H1 (cell line): ENCODE measurements at regions not wholly inside any gene's neighbourhood (a gene's known extent, or its start where the extent isn't known, plus 50 kb on each side); places are given as distances from the start of the nearest gene placed in this dataset.

Source experiments
- CTCF ChIA-PET: fragments of 300-600 bp; sonication (Branson Sonifier 250); formaldehyde crosslinking; loops from one replicate; lab custom pipeline; 2021; ENCODE audit not compliant: partially characterized antibody; lab: Charles Lee
- POLR2A ChIA-PET: fragments of 300-600 bp; sonication (Branson Sonifier 250); formaldehyde crosslinking; loops from one replicate; lab custom pipeline; 2021; ENCODE audit warnings: inconsistent platforms; ENCODE audit not compliant: partially characterized antibody; lab: Charles Lee
- DNase-seq, 2 experiments: peaks; one replicate each; pipeline versions ENCODE4 v3.0.0 to v3.0.0-alpha.2; 2010 to 2022; ENCODE audit warnings: low spot score in 2 of 2, low read depth in 1 of 2, mixed read lengths in 1 of 2
- FAIRE-seq: peaks from 2 replicates; lab custom pipeline; 2011; peaks lifted over from hg19 to GRCh38; lab: Jason Lieb, UNC
- H2AFZ ChIP-seq: 2 replicates; pipeline ENCODE4 v1.8.1; 2012; ENCODE audit warnings: low read length, inconsistent platforms
- H2AK5ac ChIP-seq: 2 replicates; pipeline ENCODE4 v1.6.1; 2013; ENCODE audit warnings: low read depth, low read length
- H2BK120ac ChIP-seq: replicated peaks from 2 replicates; pipeline ENCODE3; 2013; ENCODE audit warnings: low read depth, low read length, inconsistent platforms
- H2BK12ac ChIP-seq: 2 replicates; pipeline ENCODE4 v1.6.1; 2013; ENCODE audit warnings: low read depth, low read length
- H2BK15ac ChIP-seq: 2 replicates; pipeline ENCODE4 v1.6.1; 2013; ENCODE audit warnings: low read length
- H2BK20ac ChIP-seq: 2 replicates; pipeline ENCODE4 v1.6.1; 2013; ENCODE audit warnings: low read length
- H2BK5ac ChIP-seq: 2 replicates; pipeline ENCODE4 v1.6.1; 2013; ENCODE audit warnings: low read depth, low read length
- H3K14ac ChIP-seq: 2 replicates; pipeline ENCODE4 v1.6.1; 2013; ENCODE audit warnings: inconsistent platforms; ENCODE audit not compliant: insufficient read length
- H3K18ac ChIP-seq: 2 replicates; pipeline ENCODE4 v1.6.1; 2013; ENCODE audit warnings: low read length; ENCODE audit errors: extremely low read depth
- H3K23ac ChIP-seq: 2 replicates; pipeline ENCODE4 v1.6.1; 2013; ENCODE audit warnings: inconsistent platforms; ENCODE audit not compliant: insufficient read length
- H3K23me2 ChIP-seq: 2 replicates; pipeline ENCODE4 v1.6.1; 2013; ENCODE audit warnings: low read depth, low read length
- H3K27ac ChIP-seq: 2 replicates; pipeline ENCODE4 v1.6.1; 2011; ENCODE audit warnings: low read depth, low read length, inconsistent platforms
- H3K27me3 ChIP-seq, 4 experiments: replicated peaks in 1 of 4; 1 replicate in 1 of 4; 2 replicates in 3 of 4; pipeline versions ENCODE4 v1.6.1 to v1.8.1; 2011 to 2013; ENCODE audit warnings: low read length in 3 of 4, mild to moderate bottlenecking in 3 of 4, inconsistent platforms in 2 of 4, mixed read lengths in 2 of 4, moderate library complexity in 1 of 4; ENCODE audit not compliant: control insufficient read depth in 3 of 4, insufficient read depth in 3 of 4; ENCODE audit errors: extremely low read depth in 1 of 4
- H3K36me3 ChIP-seq, 4 experiments: 2 replicates each; pipeline versions ENCODE4 v1.6.1 to v1.8.1; 2011 to 2013; ENCODE audit warnings: mild to moderate bottlenecking in 4 of 4, low read length in 3 of 4, moderate library complexity in 2 of 4, control low read depth in 1 of 4, inconsistent platforms in 1 of 4; ENCODE audit not compliant: insufficient read depth in 4 of 4, control insufficient read depth in 2 of 4
- H3K4ac ChIP-seq: replicated peaks from 2 replicates; pipeline ENCODE3; 2013; ENCODE audit warnings: low read length, low read depth, mixed read lengths, inconsistent platforms; ENCODE audit not compliant: insufficient read length
- H3K4me1 ChIP-seq, 4 experiments: replicated peaks in 1 of 4; 1 replicate in 1 of 4; 2 replicates in 3 of 4; pipeline versions ENCODE4 v1.6.1 to v1.8.1; 2011 to 2013; ENCODE audit warnings: low read length in 3 of 4, inconsistent platforms in 2 of 4, mixed read lengths in 1 of 4; ENCODE audit not compliant: insufficient read depth in 4 of 4, control insufficient read depth in 3 of 4
- H3K4me2 ChIP-seq, 2 experiments: 2 replicates each; pipeline versions ENCODE4 v1.6.1 to v1.8.1; 2011 to 2013; ENCODE audit warnings: low read depth in 2 of 2, low read length in 2 of 2, control low read depth in 1 of 2, inconsistent platforms in 1 of 2, mild to moderate bottlenecking in 1 of 2; ENCODE audit not compliant: insufficient read depth in 1 of 2
- H3K4me3 ChIP-seq, 4 experiments: fragments of 200-600, 300-600 bp in 1 of 4; sonication (generic), shearing (Covaris generic), sonication (Bioruptor Twin) in 1 of 4; 2 replicates each; pipeline versions ENCODE4 v1.5.1 to v1.8.1; 2011 to 2016; ENCODE audit warnings: low read length in 4 of 4, low read depth in 3 of 4, control low read depth in 2 of 4, inconsistent platforms in 2 of 4, mild to moderate bottlenecking in 2 of 4, mixed read lengths in 1 of 4, moderate library complexity in 1 of 4; ENCODE audit not compliant: insufficient read depth in 2 of 4; ENCODE audit errors: extremely low read depth in 1 of 4
- H3K56ac ChIP-seq: replicated peaks from 2 replicates; pipeline ENCODE3; 2013; ENCODE audit warnings: low read depth, mild to moderate bottlenecking, mixed read lengths, low read length, inconsistent platforms; ENCODE audit not compliant: insufficient read length
- H3K79me1 ChIP-seq: 2 replicates; pipeline ENCODE4 v1.6.1; 2013; ENCODE audit warnings: low read depth, low read length, control low read depth
- H3K79me2 ChIP-seq, 2 experiments: 2 replicates each; pipeline versions ENCODE4 v1.6.1 to v1.8.1; 2012 to 2013; ENCODE audit warnings: low read length in 2 of 2, mild to moderate bottlenecking in 2 of 2, inconsistent platforms in 1 of 2; ENCODE audit not compliant: insufficient read depth in 2 of 2, control insufficient read depth in 1 of 2
- H3K9ac ChIP-seq, 4 experiments: replicated peaks in 1 of 4; 1 replicate in 1 of 4; 2 replicates in 3 of 4; pipeline versions ENCODE4 v1.6.1 to v1.8.1; 2011 to 2013; ENCODE audit warnings: low read depth in 3 of 4, low read length in 3 of 4, control low read depth in 2 of 4, mild to moderate bottlenecking in 2 of 4, moderate library complexity in 2 of 4, inconsistent platforms in 1 of 4; ENCODE audit errors: extremely low read depth in 1 of 4
- H3K9me3 ChIP-seq, 2 experiments: 2 replicates each; pipeline versions ENCODE4 v1.6.1 to v1.8.1; 2012 to 2013; ENCODE audit warnings: mild to moderate bottlenecking in 2 of 2, moderate library complexity in 2 of 2, control low read depth in 1 of 2, inconsistent platforms in 1 of 2, low read depth in 1 of 2, low read length in 1 of 2, mixed read lengths in 1 of 2; ENCODE audit not compliant: insufficient read depth in 2 of 2
- H4K20me1 ChIP-seq, 2 experiments: replicated peaks in 1 of 2; 2 replicates each; pipeline versions ENCODE3 to v1.8.1; 2011 to 2013; ENCODE audit warnings: inconsistent platforms in 2 of 2, low read length in 2 of 2, mild to moderate bottlenecking in 1 of 2; ENCODE audit not compliant: insufficient read depth in 2 of 2, control insufficient read depth in 1 of 2
- H4K5ac ChIP-seq: 2 replicates; pipeline ENCODE4 v1.6.1; 2013; ENCODE audit warnings: low read length, low read depth, mixed read lengths, inconsistent platforms; ENCODE audit not compliant: insufficient read length
- H4K8ac ChIP-seq: 2 replicates; pipeline ENCODE4 v1.8.0; 2013; ENCODE audit warnings: mild to moderate bottlenecking, moderate library complexity, low read length, inconsistent platforms; ENCODE audit not compliant: insufficient read depth; ENCODE audit errors: extremely low read depth
- H4K91ac ChIP-seq: replicated peaks from 2 replicates; pipeline ENCODE3; 2013; ENCODE audit warnings: low read length, mixed read lengths, inconsistent platforms; ENCODE audit not compliant: insufficient read length
- ASH2L ChIP-seq: fragments of 200-600, 300-600 bp; sonication (generic); IDR thresholded peaks from one replicate; pipeline ENCODE4 v1.7.1; 2017; ENCODE audit warnings: low read length
- CEBPB ChIP-seq: IDR thresholded peaks from 2 replicates; pipeline ENCODE4 v1.6.1; 2012; ENCODE audit warnings: low read depth, low read length
- CHD2 ChIP-seq: IDR thresholded peaks from 2 replicates; pipeline ENCODE4 v1.6.1; 2012; ENCODE audit warnings: low read length, improper control_type of control experiment
- HDAC6 ChIP-seq: IDR thresholded peaks from one replicate; pipeline ENCODE4 v1.7.1; 2012; ENCODE audit warnings: low read depth, mild to moderate bottlenecking, inconsistent platforms, low read length, moderate library complexity
- JUN ChIP-seq: IDR thresholded peaks from 2 replicates; pipeline ENCODE4 v1.6.1; 2011; ENCODE audit warnings: low read depth, mild to moderate bottlenecking, improper control_type of control experiment, low read length
- JUND ChIP-seq: IDR thresholded peaks from 2 replicates; pipeline ENCODE4 v1.6.1; 2011; ENCODE audit warnings: mild to moderate bottlenecking, improper control_type of control experiment, low read length
- KDM1A ChIP-seq: fragments of 200-600, 300-600 bp; sonication (generic); IDR thresholded peaks from 2 replicates; pipeline ENCODE4 v1.7.1; 2016; ENCODE audit warnings: mild to moderate bottlenecking, low read length, borderline replicate concordance
- MAFK ChIP-seq: IDR thresholded peaks from 2 replicates; pipeline ENCODE4 v1.6.1; 2012; ENCODE audit warnings: low read depth, mild to moderate bottlenecking, improper control_type of control experiment, low read length
- MAX ChIP-seq: IDR thresholded peaks from 2 replicates; pipeline ENCODE4 v1.6.1; 2012; ENCODE audit warnings: inconsistent platforms
- NANOG ChIP-seq: IDR thresholded peaks from 2 replicates; pipeline ENCODE4 v1.6.1; 2011; ENCODE audit warnings: low read length, low read depth, mild to moderate bottlenecking, inconsistent platforms; ENCODE audit not compliant: insufficient read depth, poor library complexity, severe bottlenecking
- PHF8 ChIP-seq: fragments of 200-600 bp; sonication (generic); conservative IDR thresholded peaks from 2 replicates; pipeline ENCODE4 v1.7.1; 2012; ENCODE audit warnings: low read depth, mild to moderate bottlenecking, inconsistent platforms, low read length, moderate library complexity
- SIN3A ChIP-seq, 2 experiments: IDR thresholded peaks in 1 of 2; conservative IDR thresholded peaks in 1 of 2; 2 replicates each; pipeline ENCODE4 v1.6.1; 2011 to 2012; ENCODE audit warnings: low read length in 2 of 2, improper control_type of control experiment in 1 of 2, low read depth in 1 of 2, mild to moderate bottlenecking in 1 of 2
- SIX5 ChIP-seq: IDR thresholded peaks from 2 replicates; pipeline ENCODE4 v1.6.1; 2011; ENCODE audit warnings: mild to moderate bottlenecking, low read depth, low read length
- TAF1 ChIP-seq: IDR thresholded peaks from 2 replicates; pipeline ENCODE4 v1.6.1; 2011; ENCODE audit warnings: mild to moderate bottlenecking, low read depth, low read length
- TEAD4 ChIP-seq: IDR thresholded peaks from 2 replicates; pipeline ENCODE4 v1.6.1; 2012; ENCODE audit warnings: low read depth, low read length, inconsistent platforms, mixed read lengths
- YY1 ChIP-seq: IDR thresholded peaks from 2 replicates; pipeline ENCODE4 v1.6.1; 2011; ENCODE audit warnings: low read depth, mild to moderate bottlenecking, low read length
- WGBS, 2 experiments: shearing (Covaris generic) in 1 of 2; methylation state at CpG; one replicate each; pipeline versions ENCODE4 v1.1.6 to v1.1.7; 2013 to 2015; ENCODE audit warnings: low lambda C conversion rate in 2 of 2, mixed read lengths in 2 of 2, inconsistent platforms in 1 of 2, low coverage in 1 of 2, missing lambda C conversion rate in 1 of 2; ENCODE audit not compliant: insufficient replicate concordance in 2 of 2, insufficient coverage in 1 of 2, insufficient read length in 1 of 2; ENCODE audit errors: extremely low coverage in 1 of 2, missing lambda C conversion rate in 1 of 2; 5-methylcytosine and 5-hydroxymethylcytosine counted together

GRCh38 chr5:168152660-168153059 lies 138.8 kb upstream of the WWC1 start:
- Histone ChIP-seq H3K23me2 (no peaks in the 10 kb centered on the region; the same call in 1 of the 2 replicates), H4K91ac (no peak overlapping the region), H3K18ac (no peak overlapping the region), H3K14ac (no peak overlapping the region), H4K5ac (no peak overlapping the region), H2BK15ac (no peak overlapping the region), H2BK120ac (no peak overlapping the region), H3K4me3 (no peak overlapping the region), H2BK5ac (no peak overlapping the region), H2AK5ac (no peak overlapping the region), H3K79me2 (no peaks in the 10 kb centered on the region), H3K23ac (no peak overlapping the region), H3K9me3 (no peaks in the 10 kb centered on the region), H3K4me1 (peaks cover 0 to 7% (median 4%) of the 10 kb centered on the region in 4 experiments; a peak in 4 of 7 replicates), H3K4ac (no peak overlapping the region), H4K20me1 (no peaks in the 10 kb centered on the region), H2AFZ (no peak overlapping the region), H2BK20ac (no peak overlapping the region), H3K4me2 (no peak overlapping the region), H3K79me1 (no peaks in the 10 kb centered on the region), H3K27ac (no peak overlapping the region), H3K9ac (no peak overlapping the region), H3K36me3 (no peaks in the 10 kb centered on the region), H2BK12ac (no peak overlapping the region), H3K56ac (no peak overlapping the region), H3K27me3 (no peaks in the 10 kb centered on the region), H4K8ac (no peak overlapping the region)
- no peak for FAIRE-seq
- WGBS, 2 experiments = 72% methylated on average over 3 of the region's 3 CpGs; no CpG with 5 or more reads in 1 of the 2 experiments
- POLR2A ChIA-PET = no interaction called here
- no peak for DNase-seq
- CTCF ChIA-PET = interaction anchor here (0.6 to 1.7 kb wide), 5 partner anchors 21 to 119 kb away, joined by 3 to 6 read pairs (median 3); no protein-coding TSS in a partner anchor
- TF ChIP-seq TEAD4 (no peak), PHF8 (no peak), CHD2 (no peak), MAX (no peak), JUN (no peak), ASH2L (no peak), SIN3A (conservative IDR thresholded peaks at IDR 0.05 in 1 of 2, IDR thresholded peaks at IDR 0.05 in 1 of 2; ENCODE audit: low read depth in 1 of 2, low read length in 2 of 2) (no peak), TAF1 (no peak), CEBPB (no peak), HDAC6 (no peak), MAFK (no peak), KDM1A (no peak), SIX5 (no peak), YY1 (no peak), NANOG (no peak), JUND (no peak)
